ENCODE measurements at regions not wholly inside any gene's neighbourhood (a gene's known extent, or its start where the extent isn't known, plus 50 kb on each side); places are given as distances from the start of the nearest gene placed in this dataset.

DNA sequence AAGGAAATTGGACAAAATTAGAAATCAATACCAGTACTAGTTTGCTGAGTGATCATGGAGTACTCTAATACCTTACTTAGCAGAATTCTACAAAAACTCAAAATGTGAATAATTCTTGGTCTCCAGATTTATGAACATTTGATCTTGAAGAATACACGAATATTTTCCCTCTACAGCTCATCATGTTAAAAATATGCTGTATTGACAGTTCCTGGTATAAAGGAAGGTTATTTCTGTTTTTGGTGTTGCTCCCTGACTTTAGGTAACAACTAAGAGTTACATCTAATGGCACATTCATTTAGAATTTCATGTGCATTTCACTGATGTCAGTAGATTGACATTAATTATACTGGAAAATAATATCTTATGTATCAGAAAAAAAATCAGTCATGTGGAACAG lies 479.2 kb upstream of the PKDCC start:
- DNase-seq (ENCODE audit: low read depth) = no peak

DNA sequence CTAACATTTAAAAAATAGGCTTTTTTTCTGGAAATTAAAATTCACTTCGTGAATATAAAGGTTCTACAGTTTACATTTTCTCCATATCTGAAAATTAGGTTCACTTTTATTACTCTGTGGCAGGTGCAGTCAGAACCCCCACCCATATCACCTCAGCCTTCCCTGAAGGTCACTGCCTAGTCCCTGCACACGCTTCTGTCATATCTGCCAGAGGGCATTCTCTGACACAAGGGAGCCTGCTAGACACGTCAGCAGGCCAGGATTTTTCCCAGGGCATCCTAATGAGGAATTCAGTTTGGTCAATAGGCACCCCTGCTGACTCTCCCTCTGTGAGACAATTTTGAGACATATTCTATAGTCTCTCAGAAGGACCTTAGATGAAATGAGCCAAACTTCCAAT lies 475.7 kb upstream of the PKDCC start:
- DNase-seq (ENCODE audit: low read depth) = no peak

- DNase-seq (ENCODE audit: low read depth) = no peak
Observed at GRCh38 chr2:41576423-41576822, 471.4 kb upstream of the PKDCC start.

DNA sequence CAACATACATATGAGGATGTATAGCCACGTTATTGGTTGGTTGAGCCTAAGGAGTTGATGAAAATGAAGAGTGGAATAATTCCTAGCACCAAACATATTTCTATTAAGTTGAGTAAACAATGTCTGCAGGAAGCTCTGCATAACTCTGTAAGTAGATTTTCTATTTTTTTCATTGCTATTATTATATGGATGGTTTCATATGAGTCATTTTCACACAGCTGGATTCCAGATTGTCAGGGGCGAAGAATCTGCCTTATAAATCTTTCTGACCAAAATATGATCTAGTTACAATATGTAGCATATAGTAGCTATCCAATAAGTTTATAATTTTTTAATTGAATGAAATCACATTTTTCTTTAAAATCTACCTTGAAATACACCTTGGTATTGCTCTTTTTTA lies 468.0 kb upstream of the PKDCC start:
- no peak for DNase-seq (ENCODE audit: low read depth)

GRCh38 chr2:41580806-41581205 lies 467.0 kb upstream of the PKDCC start:
- DNase-seq (ENCODE audit: low read depth) = no peak

DNA sequence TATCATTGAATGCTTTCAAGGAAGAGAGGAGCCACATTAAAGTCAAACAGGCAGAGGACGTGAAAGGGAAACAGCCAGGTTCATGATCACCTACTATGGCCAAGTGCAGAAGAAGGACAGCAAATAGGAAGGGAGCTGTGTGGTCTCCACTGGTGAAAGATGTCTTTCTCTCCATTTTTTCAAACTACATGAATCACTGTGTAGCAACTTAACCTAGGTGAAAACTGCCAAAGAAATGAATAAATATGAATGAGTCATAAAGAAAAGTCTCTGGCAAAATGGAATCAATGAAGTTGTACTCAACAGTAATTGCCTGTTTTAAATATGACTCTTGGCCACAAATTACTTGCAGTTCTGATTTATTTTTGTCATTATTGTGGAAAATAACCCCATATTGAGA lies 452.6 kb upstream of the PKDCC start:
- DNase-seq (ENCODE audit: low read depth) = no peak

GRCh38 chr2:41597680-41598079 lies 450.1 kb upstream of the PKDCC start:
- DNase-seq (ENCODE audit: low read depth) = peak; percentile 13

DNA sequence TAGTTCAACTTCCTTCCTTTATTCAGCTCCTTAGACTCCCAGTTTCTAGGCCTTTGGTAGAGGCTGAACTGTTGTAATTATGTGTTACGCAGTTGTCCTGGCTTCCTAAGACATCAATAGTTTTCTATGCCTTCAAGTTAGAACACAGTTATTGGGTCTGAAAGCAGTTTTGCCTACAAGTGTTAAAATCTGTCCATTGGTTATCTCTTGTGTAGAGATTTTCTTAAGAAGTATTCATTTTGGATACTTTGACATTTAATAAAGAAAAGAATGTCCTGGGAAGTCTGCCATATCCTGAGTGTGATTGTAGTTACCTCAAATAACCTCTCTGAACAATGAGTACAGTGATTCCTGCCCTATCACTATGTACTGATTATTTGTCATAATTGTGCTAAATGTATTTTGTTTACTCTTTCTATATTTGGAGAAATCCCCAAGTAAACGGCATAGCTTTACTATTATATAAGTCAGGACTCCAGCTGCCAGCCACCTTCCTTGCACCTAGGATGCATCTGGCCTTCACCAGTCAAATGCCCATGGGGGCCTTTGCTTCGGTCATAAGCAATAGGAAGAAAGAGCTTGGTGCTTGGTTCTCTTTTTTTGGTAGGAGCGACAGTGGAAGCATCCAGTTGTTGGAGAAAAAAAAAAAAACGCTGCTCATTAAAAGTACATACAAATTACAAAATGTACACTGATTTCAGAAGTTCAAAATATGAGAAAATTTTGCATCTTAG lies 449.5 kb upstream of the PKDCC start:
- peak; percentile 33 for DNase-seq (ENCODE audit: low read depth)

- no peak for DNase-seq (ENCODE audit: low read depth)
Observed at GRCh38 chr2:41600460-41600859, 447.4 kb upstream of the PKDCC start.

DNA sequence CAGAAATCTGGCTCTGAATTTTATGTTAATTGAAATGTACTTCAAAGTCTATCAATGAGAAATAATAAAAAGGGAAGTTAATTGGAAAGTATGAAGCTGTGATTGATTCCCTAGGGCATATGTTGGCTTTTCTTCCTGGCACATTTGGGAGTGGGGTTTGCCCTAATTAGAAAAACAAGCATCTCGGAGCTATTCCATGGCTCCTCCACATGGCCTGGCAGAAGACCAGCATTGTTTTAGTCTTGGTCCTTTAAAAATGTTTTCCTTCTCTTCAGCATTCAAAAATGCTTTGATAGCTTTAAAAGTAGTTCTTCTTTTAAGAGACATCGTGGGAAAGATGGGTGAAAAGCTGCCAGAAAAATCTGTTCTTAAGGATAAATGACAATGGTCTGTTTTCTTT lies 445.5 kb upstream of the PKDCC start:
- DNase-seq (ENCODE audit: low read depth) = no peak

GRCh38 chr2:41605311-41605710 lies 442.5 kb upstream of the PKDCC start:
- DNase-seq (ENCODE audit: low read depth) = no peak

DNA sequence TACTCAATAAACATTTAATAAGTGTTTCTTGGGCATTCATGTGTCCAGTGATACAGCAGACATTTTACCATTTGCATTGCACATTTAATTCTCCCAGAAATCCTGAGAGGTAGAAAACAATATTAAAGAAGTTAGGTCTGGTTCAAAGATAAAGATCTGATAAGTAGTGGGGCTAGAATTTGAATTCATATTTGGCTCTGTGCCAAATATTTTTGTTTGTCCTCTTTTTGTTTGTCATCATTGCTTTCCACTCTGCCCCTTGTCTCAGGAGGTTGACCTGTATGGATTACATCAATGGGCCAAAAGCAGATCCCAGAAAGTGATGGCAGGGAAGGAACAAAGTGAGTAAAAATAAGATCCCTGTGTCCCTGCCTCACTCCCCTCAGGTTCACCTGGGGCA lies 441.9 kb upstream of the PKDCC start:
- DNase-seq (ENCODE audit: low read depth) = no peak

DNA sequence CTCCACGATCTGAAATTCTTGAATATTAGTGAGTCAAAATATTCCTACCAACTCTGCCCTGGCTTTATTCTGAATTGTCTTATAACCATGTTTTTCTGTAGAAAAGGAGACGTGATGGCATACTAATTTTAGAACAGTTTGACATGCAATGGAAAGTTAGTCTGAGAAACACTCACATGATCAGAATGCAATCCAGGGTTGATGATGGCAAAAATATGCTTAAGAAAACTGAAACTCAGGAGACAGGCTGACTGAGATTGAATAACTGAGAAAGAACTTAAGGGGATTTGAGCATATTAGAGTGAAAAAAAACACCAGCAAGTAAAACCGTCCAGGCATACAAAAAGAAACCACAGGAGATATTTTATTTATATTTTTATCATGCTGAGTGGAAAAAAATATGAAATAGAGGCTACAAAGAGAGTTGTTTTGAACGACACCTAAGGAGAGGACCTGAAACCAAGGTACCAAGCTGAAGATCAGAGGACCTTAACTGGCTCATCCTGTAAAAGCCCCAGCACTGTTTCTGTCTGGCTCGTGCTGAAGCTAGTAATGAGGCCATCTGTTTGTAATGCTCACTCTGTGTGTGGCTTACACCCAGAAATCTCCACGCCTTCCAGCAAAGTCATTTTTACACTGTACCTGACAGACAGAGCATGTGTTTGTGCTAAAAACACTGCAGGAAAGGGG lies 437.2 kb upstream of the PKDCC start:
- DNase-seq (ENCODE audit: low read depth) = peak; percentile 71

DNA sequence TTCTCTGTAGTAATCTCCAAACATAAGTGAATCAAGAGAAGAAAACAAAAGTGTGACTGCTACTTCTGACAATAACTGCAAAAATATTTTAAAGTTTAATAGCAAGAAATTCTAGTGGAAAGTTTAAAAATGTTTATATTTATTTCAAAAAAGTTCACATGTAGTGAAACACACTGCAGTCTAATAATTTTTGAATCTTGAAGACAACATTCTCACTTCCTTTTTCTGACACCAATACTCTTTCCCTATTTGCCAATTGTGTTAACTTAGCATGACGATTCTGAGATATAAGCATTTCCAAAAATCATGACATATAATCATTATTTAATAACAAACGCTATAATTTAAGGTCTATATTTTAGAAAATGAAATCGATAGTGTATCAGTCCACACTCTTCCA lies 429.1 kb upstream of the PKDCC start:
- DNase-seq (ENCODE audit: low read depth) = no peak

DNA sequence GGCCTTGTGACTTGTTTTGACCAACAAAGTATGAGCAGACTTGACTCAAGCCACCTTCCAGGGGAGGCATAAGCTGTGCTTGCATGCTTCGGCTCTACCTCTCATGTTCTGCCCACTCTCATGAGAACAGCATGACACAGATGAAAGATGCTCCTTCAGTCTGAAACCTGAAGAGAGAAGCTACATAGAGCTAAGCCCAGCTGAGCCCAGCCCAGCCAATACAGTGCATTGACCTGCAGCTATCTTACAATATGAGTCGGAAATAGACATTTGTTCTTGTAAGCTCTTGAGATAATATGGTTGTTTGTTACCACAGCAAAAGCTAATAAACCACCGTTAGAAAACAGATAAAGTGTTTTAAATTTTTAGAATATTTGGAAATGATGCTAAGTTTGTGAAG lies 426.7 kb upstream of the PKDCC start:
- DNase-seq (ENCODE audit: low read depth) = no peak

DNA sequence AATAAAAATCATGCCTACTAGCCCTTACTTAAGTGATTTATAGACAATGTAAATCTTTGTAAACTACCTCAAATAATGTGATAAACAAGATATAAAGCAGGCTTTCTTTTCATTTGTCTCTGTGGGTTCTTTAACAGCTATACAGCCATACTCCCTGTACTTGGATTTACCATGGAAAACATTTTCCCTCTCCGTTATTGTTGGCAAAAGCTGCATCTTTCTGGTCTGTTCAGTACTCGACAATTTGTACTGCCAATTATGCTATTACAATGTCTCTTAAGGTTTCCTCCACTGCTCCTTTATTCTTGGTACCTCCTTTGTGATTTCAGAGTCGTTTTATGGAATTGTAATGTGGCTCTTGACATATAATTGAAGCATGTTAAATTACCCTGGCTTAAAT lies 426.3 kb upstream of the PKDCC start:
- no peak for DNase-seq (ENCODE audit: low read depth)

- no peak for DNase-seq (ENCODE audit: low read depth)
Observed at GRCh38 chr2:41622301-41622700, 425.5 kb upstream of the PKDCC start.

DNA sequence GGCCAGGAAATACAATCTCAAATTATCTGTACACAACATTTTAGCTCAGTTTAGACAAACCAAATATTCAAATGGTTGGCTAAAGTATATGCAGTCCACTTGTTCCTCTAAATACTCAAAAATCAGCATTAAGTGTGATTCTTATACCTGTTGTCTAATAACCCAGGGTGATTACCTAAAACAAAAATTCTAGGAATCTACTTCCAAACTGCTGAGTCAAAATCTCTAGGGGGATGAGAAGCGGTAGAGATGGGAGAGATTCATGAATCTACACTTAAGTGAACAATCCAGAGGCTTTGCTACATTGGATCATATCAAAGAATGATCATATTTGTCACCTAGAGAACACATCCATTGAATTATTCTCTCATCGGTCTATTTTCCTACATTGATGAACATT lies 420.9 kb upstream of the PKDCC start:
- no peak for DNase-seq (ENCODE audit: low read depth)

DNA sequence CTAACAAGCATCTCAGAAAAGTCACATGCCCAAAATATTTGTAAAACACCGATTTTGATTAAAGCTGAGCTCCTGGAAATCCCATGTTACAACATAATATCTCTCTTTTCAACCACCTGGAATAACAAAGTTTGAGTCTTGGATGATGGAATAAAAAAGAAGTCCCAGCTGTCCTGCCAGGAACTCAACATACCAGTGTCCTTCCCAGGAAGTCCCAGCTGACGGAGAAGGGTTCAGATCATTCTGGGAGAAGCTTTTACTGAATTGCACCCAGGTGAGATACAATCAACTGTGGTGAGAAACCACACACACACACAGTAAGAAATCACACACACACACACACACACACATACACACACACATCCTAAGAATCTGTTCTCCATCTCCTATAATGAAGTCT lies 413.1 kb upstream of the PKDCC start:
- DNase-seq (ENCODE audit: low read depth) = no peak

DNA sequence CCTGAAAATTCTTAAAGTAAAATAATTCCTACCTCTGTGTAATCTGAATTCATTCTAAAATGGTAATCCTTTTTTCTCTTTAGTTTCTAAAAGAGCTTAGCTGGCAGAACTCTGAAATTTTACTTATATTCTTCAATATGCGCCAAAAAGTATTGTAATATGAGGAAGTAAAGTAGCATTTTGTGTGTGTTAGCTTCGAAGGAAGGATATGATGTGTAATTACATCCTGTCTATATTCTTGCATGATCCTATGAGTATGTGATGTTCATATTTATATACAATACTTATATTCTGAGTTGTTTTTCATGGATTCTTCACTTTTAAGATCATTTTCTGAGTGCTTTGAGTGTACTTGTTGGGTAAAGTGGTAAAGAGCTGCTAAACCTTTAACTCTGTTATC lies 402.9 kb upstream of the PKDCC start:
- DNase-seq (ENCODE audit: low read depth) = no peak

DNA sequence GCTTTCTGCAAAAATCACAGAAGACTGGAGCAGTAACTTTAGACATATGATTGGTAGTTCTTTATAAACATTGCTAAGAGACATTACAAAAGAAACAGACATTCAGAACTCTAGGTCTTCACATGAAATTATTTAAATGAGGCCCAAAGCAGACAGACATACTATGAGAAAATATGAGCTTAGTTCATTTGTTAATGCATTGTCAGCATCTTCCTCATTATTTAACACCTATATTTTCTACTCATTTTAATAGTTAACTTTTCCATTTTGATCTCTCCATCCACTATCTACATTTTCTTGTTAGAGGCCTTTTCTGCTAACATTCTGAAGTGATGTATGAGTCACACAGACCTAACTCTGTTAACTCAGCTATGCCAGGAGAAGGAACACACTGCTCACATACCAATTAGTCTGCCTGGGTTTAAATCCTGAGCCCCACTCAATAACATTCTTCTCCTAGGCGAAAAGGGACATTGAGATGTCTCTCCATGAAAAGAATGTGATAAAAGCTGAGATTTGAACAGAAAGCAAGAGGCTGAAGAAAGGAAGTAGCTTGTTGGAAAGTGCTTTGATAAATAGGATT lies 400.3 kb upstream of the PKDCC start:
- no peak for DNase-seq (ENCODE audit: low read depth)

DNA sequence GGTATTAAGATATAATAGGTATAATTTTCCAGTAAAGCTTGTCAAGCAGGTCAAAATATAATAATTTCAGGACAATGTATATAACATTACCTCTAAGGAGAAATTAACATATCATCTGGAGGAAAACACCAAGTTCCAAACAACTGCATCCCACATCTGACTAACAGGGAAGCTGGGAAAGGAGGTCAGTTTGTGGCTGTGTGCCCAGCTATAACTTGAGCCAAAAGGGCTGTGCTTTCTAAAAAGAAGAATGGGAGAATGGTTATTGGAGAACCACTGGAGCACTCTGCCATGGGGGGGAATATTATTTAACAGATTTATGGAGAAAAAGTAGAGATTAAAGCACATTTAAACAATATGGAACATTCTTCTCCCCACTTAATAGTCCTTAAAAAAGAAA lies 390.6 kb upstream of the PKDCC start:
- DNase-seq (ENCODE audit: low read depth) = peak; percentile 9

DNA sequence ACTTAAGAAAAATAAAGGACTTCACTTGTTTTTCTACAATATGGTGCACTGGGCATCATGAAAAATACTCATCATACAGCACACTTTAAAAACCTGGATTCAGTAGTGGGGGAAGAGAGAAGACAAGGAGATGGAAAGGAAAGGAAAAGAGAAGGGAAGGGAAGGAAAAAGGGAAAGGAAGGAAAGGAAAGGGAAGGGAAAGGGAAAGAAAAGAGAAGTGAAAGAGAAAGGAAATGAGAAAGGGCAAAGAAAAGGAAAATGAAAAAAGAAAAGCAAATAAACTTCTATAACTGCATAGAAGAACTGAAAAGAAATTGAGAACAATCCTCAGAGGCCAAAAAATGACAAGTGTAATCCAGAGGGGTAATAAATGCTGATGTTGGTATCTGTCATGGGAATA lies 388.1 kb upstream of the PKDCC start:
- no peak for DNase-seq (ENCODE audit: low read depth)
